DMS114 treated with DMSO at 0.1 percent for 48 hours (cell line): ENCODE measurements at regions not wholly inside any gene's neighbourhood (a gene's known extent, or its start where the extent isn't known, plus 50 kb on each side); places are given as distances from the start of the nearest gene placed in this dataset.

Experiments
- DNase-seq: peaks from one replicate; lab custom pipeline; 2025; ENCODE audit not compliant: unreplicated experiment; lab: John Stamatoyannopoulos, UW

- DNase-seq: no peak
Measured at GRCh38 chr6:84525907-84526306, 238.5 kb downstream of the TBX18 start.

- no peak for DNase-seq
Measured at GRCh38 chr6:84524636-84525035, 239.8 kb downstream of the TBX18 start.

GRCh38 chr6:84522135-84522549, 242.3 kb downstream of the TBX18 start:
- DNase-seq: no peak

- no peak for DNase-seq
Measured at GRCh38 chr6:84521511-84521910, 242.9 kb downstream of the TBX18 start.

GRCh38 chr6:84517741-84518530, 246.5 kb downstream of the TBX18 start:
- DNase-seq: no peak

GRCh38 chr6:84516154-84516553, 248.2 kb downstream of the TBX18 start:
- DNase-seq: no peak

GRCh38 chr6:84515067-84515466, 249.3 kb downstream of the TBX18 start:
- DNase-seq: no peak

GRCh38 chr6:84514089-84514971, 250.1 kb downstream of the TBX18 start:
- DNase-seq: no peak

- no peak for DNase-seq
Measured at GRCh38 chr6:84512391-84512790, 252.0 kb downstream of the TBX18 start.

- no peak for DNase-seq
Measured at GRCh38 chr6:84511929-84512328, 252.5 kb downstream of the TBX18 start.

GRCh38 chr6:84508981-84509380, 255.4 kb downstream of the TBX18 start:
- no peak for DNase-seq

- DNase-seq: no peak
Measured at GRCh38 chr6:84508334-84508733, 256.1 kb downstream of the TBX18 start.

GRCh38 chr6:84504025-84504424, 260.4 kb downstream of the TBX18 start:
- no peak for DNase-seq

- DNase-seq: no peak
Measured at GRCh38 chr6:84501315-84501714, 263.1 kb downstream of the TBX18 start.

GRCh38 chr6:84500726-84501125, 263.7 kb downstream of the TBX18 start:
- DNase-seq: no peak

GRCh38 chr6:84498905-84499304, 265.5 kb downstream of the TBX18 start:
- DNase-seq: no peak

- DNase-seq: no peak
Measured at GRCh38 chr6:84492241-84493165, 265.1 kb upstream of the CEP162 start.

GRCh38 chr6:84489598-84489997, 262.2 kb upstream of the CEP162 start:
- no peak for DNase-seq

GRCh38 chr6:84486526-84486925, 259.1 kb upstream of the CEP162 start:
- no peak for DNase-seq

- no peak for DNase-seq
Measured at GRCh38 chr6:84469144-84469543, 241.7 kb upstream of the CEP162 start.

- DNase-seq: no peak
Measured at GRCh38 chr6:84467296-84467695, 239.9 kb upstream of the CEP162 start.
